Parathyroid adenoma (tissue), 2 donors: ENCODE measurements at regions not wholly inside any gene's neighbourhood (a gene's known extent, or its start where the extent isn't known, plus 50 kb on each side); places are given as distances from the start of the nearest gene placed in this dataset.

Experiments used
- H2AFZ ChIP-seq: fragments of 300-600 bp; sonication (generic); one replicate; pipeline ENCODE4 v1.7.0; 2017; ENCODE audit warnings: antibody characterized with exemption, mild to moderate bottlenecking
- H3K27ac ChIP-seq: fragments of 300-600 bp; sonication (generic); one replicate; pipeline ENCODE4 v1.7.0; 2017
- H3K27me3 ChIP-seq: fragments of 300-600 bp; sonication (generic); one replicate; pipeline ENCODE4 v1.7.0; 2017; ENCODE audit warnings: low read length; ENCODE audit not compliant: control insufficient read depth, insufficient read depth
- H3K36me3 ChIP-seq: fragments of 300-600 bp; sonication (generic); one replicate; pipeline ENCODE4 v1.7.0; 2017; ENCODE audit warnings: low read length; ENCODE audit not compliant: control insufficient read depth, insufficient read depth
- H3K4me1 ChIP-seq: fragments of 300-600 bp; sonication (generic); one replicate; pipeline ENCODE4 v1.7.0; 2017; ENCODE audit warnings: control low read depth
- H3K4me2 ChIP-seq: fragments of 300-600 bp; sonication (generic); one replicate; pipeline ENCODE4 v1.7.0; 2017; ENCODE audit warnings: low read length
- H3K4me3 ChIP-seq: fragments of 300-600 bp; sonication (generic); one replicate; pipeline ENCODE4 v1.7.0; 2017; ENCODE audit warnings: low read depth, low read length
- H3K79me2 ChIP-seq: fragments of 300-600 bp; sonication (generic); one replicate; pipeline ENCODE4 v1.7.0; 2017; ENCODE audit warnings: control low read depth
- H3K9ac ChIP-seq: fragments of 300-600 bp; sonication (generic); one replicate; pipeline ENCODE4 v1.7.0; 2017; ENCODE audit warnings: mild to moderate bottlenecking
- H3K9me3 ChIP-seq: fragments of 300-600 bp; sonication (generic); one replicate; pipeline ENCODE4 v1.7.0; 2017; ENCODE audit warnings: low read length; ENCODE audit not compliant: control insufficient read depth
- TF ChIP-seq, protein P1 (sequence below): fragments of 300-600 bp; sonication (generic); IDR thresholded peaks from one replicate; pipeline ENCODE4 v1.7.0; 2017; ENCODE audit warnings: antibody characterized with exemption, mild to moderate bottlenecking
- donor health status: primary hyperparathyroidism.

GRCh38 chr2:177029075-177029474 is 183.5 kb upstream of the HNRNPA3 start:
- Histone ChIP-seq H3K4me2 (no peak overlapping the region), H3K4me1 (no peaks in the 10 kb centered on the region)
- TF ChIP-seq, protein P1, sequence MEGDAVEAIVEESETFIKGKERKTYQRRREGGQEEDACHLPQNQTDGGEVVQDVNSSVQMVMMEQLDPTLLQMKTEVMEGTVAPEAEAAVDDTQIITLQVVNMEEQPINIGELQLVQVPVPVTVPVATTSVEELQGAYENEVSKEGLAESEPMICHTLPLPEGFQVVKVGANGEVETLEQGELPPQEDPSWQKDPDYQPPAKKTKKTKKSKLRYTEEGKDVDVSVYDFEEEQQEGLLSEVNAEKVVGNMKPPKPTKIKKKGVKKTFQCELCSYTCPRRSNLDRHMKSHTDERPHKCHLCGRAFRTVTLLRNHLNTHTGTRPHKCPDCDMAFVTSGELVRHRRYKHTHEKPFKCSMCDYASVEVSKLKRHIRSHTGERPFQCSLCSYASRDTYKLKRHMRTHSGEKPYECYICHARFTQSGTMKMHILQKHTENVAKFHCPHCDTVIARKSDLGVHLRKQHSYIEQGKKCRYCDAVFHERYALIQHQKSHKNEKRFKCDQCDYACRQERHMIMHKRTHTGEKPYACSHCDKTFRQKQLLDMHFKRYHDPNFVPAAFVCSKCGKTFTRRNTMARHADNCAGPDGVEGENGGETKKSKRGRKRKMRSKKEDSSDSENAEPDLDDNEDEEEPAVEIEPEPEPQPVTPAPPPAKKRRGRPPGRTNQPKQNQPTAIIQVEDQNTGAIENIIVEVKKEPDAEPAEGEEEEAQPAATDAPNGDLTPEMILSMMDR: no peak

DNA sequence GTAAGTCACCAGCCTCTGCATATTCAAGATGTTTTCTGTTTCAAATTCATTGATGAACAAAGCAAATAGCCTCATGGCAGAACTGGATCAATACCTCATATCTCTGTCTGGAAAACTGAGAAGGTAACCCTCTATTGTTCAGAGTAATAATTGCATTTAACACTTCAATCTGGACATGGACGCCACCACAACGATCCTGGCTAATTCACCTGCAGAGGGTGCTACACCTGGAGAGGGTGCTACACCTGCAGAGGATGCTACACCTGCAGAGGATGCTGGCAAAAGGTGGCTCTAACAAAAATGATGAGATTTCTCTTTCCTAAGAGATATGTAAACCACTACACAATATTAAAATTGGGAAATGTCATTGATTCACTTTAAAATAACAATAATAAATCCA is 183.1 kb upstream of the HNRNPA3 start:
- no peak overlapping the region for H3K27ac ChIP-seq
- no peaks in the 10 kb centered on the region for H3K36me3 ChIP-seq
- no peaks in the 10 kb centered on the region for H3K27me3 ChIP-seq
- H3K4me3 ChIP-seq: no peak overlapping the region
- no peak overlapping the region for H3K9ac ChIP-seq
- no peaks in the 10 kb centered on the region for H3K79me2 ChIP-seq
- TF ChIP-seq, protein P1: no peak
- H3K4me1 ChIP-seq: no peaks in the 10 kb centered on the region
- H3K9me3 ChIP-seq: no peaks in the 10 kb centered on the region
- no peak overlapping the region for H2AFZ ChIP-seq
- no peak overlapping the region for H3K4me2 ChIP-seq

More at GRCh38 chr2:177029075-177029474, 183.5 kb upstream of the HNRNPA3 start:
- no peak overlapping the region for H3K27ac ChIP-seq
- no peaks in the 10 kb centered on the region for H3K9me3 ChIP-seq
- H3K27me3 ChIP-seq: no peaks in the 10 kb centered on the region
- H3K4me3 ChIP-seq: no peak overlapping the region
- H3K79me2 ChIP-seq: no peaks in the 10 kb centered on the region
- no peak overlapping the region for H2AFZ ChIP-seq
- H3K9ac ChIP-seq: no peak overlapping the region
- H3K36me3 ChIP-seq: no peaks in the 10 kb centered on the region

GRCh38 chr2:177029901-177030300 is 182.7 kb upstream of the HNRNPA3 start:
- no peaks in the 10 kb centered on the region for H3K9me3 ChIP-seq
- no peaks in the 10 kb centered on the region for H3K4me1 ChIP-seq
- no peak overlapping the region for H3K4me2 ChIP-seq
- no peaks in the 10 kb centered on the region for H3K36me3 ChIP-seq
- H3K9ac ChIP-seq: no peak overlapping the region
- H3K79me2 ChIP-seq: no peaks in the 10 kb centered on the region
- no peak overlapping the region for H2AFZ ChIP-seq
- TF ChIP-seq, protein P1: no peak
- no peak overlapping the region for H3K27ac ChIP-seq
- no peaks in the 10 kb centered on the region for H3K27me3 ChIP-seq
- H3K4me3 ChIP-seq: no peak overlapping the region

- Histone ChIP-seq H3K4me2 (no peak overlapping the region), H3K9ac (no peak overlapping the region), H3K4me3 (no peak overlapping the region), H3K36me3 (no peaks in the 10 kb centered on the region), H3K4me1 (no peaks in the 10 kb centered on the region), H3K27ac (no peak overlapping the region), H3K9me3 (no peaks in the 10 kb centered on the region), H3K27me3 (no peaks in the 10 kb centered on the region), H2AFZ (no peak overlapping the region), H3K79me2 (no peaks in the 10 kb centered on the region)
- TF ChIP-seq, protein P1: no peak
Measured at GRCh38 chr2:177030451-177031105, 182.0 kb upstream of the HNRNPA3 start.
